ENCODE measurements at regions not wholly inside any gene's neighbourhood (a gene's known extent, or its start where the extent isn't known, plus 50 kb on each side); places are given as distances from the start of the nearest gene placed in this dataset.
"Not testable (repeated sequence)": the region's sequence is repeated elsewhere in the genome, so short reads cannot be mapped to it uniquely, and the experiment has no call there.

- no peak for DNase-seq (ENCODE audit: low read depth, low spot score)
Observed at GRCh38 chr14:46596236-46596635, 55.3 kb downstream of the RPL10L start.

- no peak for DNase-seq (ENCODE audit: low read depth, low spot score)
Observed at GRCh38 chr14:46582826-46583225, 68.8 kb downstream of the RPL10L start.

DNA sequence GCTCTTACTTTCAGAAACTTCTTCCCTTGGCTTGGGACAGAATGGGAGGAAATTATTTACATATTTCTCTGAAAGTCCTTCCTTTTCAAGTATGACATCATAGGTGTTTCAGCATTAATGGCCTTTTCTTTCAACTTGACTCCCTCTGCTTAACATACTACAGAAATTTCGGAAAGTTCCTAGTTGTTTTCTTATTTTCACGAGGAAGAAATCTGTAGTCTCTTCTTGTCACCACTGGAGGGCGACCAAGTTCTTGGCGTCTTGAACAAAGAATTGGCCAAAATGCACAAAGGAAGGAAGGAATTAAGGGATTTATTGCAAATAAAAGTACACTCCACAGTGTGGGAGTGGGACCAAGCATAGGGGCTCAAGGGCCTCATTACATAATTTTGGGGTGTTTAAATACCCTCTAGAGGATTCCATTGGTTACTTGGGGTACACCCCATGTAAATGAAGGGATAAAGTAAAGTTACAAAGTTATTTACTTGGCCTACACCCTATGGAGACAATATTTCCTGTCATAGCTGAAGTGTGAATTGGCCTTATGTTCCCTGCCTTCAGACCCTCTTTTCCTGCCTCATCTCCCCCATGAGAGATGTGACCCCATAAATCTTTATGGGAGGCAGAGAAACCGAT lies 70.4 kb downstream of the RPL10L start:
- peak; percentile 37 for DNase-seq (ENCODE audit: low read depth, low spot score)

- DNase-seq (ENCODE audit: low read depth, low spot score) = no peak
Observed at GRCh38 chr14:46574978-46575375, 76.6 kb downstream of the RPL10L start.

GRCh38 chr14:46574221-46574977 lies 77.2 kb downstream of the RPL10L start:
- DNase-seq (ENCODE audit: low read depth, low spot score) = no peak

GRCh38 chr14:46573498-46573897 lies 78.1 kb downstream of the RPL10L start:
- DNase-seq (ENCODE audit: low read depth, low spot score) = no peak

DNA sequence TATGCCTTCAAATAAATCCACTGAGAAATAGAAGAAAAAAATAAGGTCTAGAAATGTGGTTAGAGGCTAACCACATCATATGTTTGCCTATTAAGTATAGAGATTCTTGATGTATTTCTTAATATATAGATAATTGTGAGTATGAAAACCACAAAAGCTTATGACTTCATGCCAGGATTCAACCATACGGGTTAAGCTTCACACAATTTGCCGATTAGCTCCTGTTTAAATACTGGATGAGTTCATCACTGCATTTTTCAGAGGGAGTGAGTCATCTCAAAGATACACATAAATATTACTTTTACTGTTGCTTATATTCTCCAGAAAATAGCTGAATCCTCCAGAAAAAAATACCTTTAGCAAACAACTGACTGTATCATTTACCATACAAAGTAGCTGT lies 79.6 kb downstream of the RPL10L start:
- no peak for DNase-seq (ENCODE audit: low read depth, low spot score)

- not testable (repeated sequence) for DNase-seq (ENCODE audit: low read depth, low spot score)
Observed at GRCh38 chr14:46568161-46568560, 83.4 kb downstream of the RPL10L start.

DNA sequence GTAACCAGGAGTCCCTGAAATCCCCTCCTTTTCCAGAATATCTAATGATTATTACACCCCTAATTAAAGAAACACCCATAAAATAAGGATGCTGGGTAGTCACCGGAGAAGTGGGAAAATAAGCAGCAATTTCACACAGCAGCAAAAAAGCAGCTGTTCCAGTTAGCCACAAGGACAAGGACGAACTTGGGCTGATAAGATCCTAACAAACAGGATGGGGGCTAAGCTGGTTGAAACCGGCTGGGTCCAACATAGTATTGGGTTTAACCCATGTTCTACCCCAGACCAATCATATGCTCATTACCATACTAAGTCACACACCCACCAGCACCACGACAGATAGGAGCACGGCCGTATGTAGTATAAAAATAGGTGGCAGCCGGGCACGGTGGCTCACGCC lies 100.7 kb downstream of the RPL10L start:
- DNase-seq (ENCODE audit: low read depth, low spot score) = no peak

DNA sequence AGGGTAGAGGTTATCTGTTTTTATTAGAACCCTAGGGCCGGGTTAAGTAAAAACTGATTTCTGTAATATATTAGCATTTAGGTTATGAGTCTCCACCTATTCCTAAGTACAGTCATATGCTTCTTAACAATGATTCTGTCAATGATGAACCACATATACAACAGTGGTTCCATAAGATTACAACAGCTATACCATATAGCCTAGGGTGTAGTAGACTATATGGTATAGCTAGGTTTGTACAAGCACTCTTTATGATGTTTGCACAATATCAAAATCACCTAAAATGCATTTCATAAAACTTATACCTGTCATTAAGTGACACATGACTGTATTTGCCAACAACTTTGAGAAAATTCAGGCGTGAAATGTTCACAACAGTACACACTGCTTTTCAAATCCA lies 110.6 kb downstream of the RPL10L start:
- DNase-seq (ENCODE audit: low read depth, low spot score) = no peak

GRCh38 chr14:46519121-46519520 lies 132.5 kb downstream of the RPL10L start:
- no peak for DNase-seq (ENCODE audit: low read depth, low spot score)

DNA sequence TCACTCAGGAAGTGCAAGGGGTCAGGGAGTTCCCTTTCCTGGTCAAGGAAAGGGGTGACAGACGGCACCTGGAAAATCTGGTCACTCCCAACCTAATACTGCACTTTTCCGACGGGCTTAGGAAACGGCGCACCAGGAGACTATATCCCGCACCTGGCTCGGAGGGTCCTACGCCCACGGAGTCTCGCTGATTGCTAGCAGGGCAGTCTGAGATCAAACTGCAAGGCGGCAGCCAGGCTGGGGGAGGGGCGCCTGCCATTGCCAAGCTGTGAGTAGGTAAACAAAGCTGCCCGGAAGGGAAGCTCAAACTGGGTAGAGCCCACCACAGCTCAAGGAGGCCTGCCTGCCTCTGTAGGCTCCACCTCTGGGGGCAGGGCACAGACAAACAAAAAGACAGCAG lies 142.8 kb downstream of the RPL10L start:
- not testable (repeated sequence) for DNase-seq (ENCODE audit: low read depth, low spot score)

DNA sequence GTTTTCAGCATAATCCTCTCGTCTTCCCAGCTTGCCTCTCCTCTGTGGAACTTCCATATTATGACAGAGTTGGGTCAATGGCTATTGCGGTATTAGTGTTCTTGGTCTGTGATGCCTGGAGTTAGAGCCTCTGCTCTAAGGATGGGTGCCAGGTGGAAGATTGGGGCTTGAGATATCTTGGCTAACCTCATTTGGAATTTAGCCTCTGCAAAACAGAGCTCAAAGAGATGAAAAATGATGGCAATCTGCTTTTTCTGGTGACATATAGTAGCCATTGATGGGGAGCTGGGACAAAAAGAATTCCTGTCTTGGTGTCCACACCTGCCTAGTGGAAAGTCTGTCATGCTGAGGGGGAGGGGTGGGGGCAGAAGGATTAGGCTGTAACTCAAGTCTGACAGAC lies 152.1 kb downstream of the RPL10L start:
- DNase-seq (ENCODE audit: low read depth, low spot score) = no peak

GRCh38 chr14:46496409-46496808 lies 155.2 kb downstream of the RPL10L start:
- no peak for DNase-seq (ENCODE audit: low read depth, low spot score)

- DNase-seq (ENCODE audit: low read depth, low spot score) = no peak
Observed at GRCh38 chr14:46490238-46490685, 161.3 kb downstream of the RPL10L start.

- DNase-seq (ENCODE audit: low read depth, low spot score) = no peak
Observed at GRCh38 chr14:46488374-46488773, 163.2 kb downstream of the RPL10L start.

- DNase-seq (ENCODE audit: low read depth, low spot score) = no peak
Observed at GRCh38 chr14:46487582-46488350, 163.8 kb downstream of the RPL10L start.

- DNase-seq (ENCODE audit: low read depth, low spot score) = no peak
Observed at GRCh38 chr14:46482200-46482599, 169.4 kb downstream of the RPL10L start.

DNA sequence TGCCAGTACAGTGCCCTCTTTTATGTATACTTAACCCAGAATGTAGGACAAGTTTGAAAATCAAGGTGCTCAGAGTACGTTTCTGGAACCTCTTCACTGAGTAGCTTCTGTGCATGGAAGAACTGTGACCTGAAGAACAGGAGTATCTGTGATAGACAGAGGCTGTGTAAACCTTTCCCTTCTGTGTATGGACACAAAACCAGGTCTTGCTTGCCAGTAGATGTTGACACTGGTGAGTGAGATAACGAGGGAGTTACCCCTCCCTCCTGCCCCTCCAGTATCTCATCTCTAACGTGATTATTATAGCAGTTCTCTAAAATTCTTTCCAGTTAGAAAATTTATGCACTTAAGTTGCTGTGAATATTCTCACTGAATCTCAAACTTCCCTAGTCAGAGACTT lies 170.8 kb downstream of the RPL10L start:
- no peak for DNase-seq (ENCODE audit: low read depth, low spot score)

GRCh38 chr14:46472261-46472660 lies 179.3 kb downstream of the RPL10L start:
- DNase-seq (ENCODE audit: low read depth, low spot score) = no peak

- no peak for DNase-seq (ENCODE audit: low read depth, low spot score)
Observed at GRCh38 chr14:46464341-46464740, 187.2 kb downstream of the RPL10L start.

- DNase-seq (ENCODE audit: low read depth, low spot score) = no peak
Observed at GRCh38 chr14:46451800-46452199, 199.8 kb downstream of the RPL10L start.

- DNase-seq (ENCODE audit: low read depth, low spot score) = no peak
Observed at GRCh38 chr14:46444666-46445065, 206.9 kb downstream of the RPL10L start.

Data from smooth muscle cell of the brain vasculature (primary cell).